HT-29 (cell line): ENCODE measurements at regions not wholly inside any gene's neighbourhood (a gene's known extent, or its start where the extent isn't known, plus 50 kb on each side); places are given as distances from the start of the nearest gene placed in this dataset.

Experiments used
- DNase-seq: peaks from one replicate; pipeline ENCODE4 v3.0.0-alpha.2; 2015; ENCODE audit warnings: low spot score

DNA sequence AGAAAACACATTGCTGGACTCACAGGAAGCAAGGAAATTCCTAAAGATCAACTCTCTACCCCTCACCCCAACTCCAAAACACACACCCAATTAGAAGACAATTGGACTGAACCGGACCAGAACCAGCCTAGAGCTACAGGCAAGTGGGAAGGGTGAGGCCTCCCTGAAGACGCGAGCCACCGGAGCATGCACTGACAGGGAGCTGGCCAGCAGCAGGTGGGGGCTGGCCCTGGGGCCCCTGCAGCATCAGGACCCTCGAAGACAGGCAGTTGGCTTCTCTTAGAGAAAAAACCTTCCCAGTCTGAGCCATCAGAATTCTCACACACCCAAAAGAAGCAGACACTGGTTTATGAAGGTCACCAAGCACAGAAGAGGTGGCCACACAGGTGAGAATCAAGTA, 209.5 kb upstream of the DIO3 start:
- no peak for DNase-seq

DNA sequence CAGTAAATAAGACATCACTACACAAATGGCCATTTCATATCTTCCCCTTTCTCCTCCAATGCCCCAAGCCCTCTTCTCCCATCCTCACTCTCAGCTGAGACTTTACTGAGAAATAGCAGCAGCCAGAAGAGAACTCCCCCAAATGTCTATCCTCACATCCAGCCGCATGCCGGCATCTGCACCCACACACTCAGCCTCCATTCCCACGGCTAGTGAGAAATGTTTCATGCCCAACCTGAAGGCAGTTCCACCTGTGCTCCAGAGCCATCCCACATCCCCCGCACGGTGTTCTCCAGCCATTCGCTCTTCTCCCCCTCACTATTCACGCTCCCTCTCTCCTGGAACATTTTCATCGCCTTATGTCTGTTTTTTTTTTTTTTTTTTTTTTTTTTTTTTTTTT, 208.7 kb upstream of the DIO3 start:
- DNase-seq: no peak

DNA sequence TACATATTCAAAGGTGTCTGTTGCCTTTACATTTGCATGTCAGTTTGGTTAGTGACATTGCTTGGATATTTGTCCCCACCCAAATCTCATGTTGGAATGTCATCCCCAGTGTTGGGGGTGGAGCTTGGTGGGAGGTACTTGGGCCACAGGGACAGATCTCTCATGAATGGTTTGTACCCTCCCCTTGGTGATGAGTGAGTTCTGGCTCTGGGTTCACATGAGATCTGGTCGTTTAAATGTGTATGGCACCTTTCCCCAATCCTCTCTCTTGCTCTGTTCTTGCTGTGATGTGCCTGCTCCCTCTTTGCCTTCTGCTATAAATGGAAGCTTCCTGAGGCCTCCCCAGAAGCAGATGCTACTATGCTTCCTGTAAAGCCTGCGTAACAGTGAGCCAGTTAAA, 207.9 kb upstream of the DIO3 start:
- no peak for DNase-seq

DNA sequence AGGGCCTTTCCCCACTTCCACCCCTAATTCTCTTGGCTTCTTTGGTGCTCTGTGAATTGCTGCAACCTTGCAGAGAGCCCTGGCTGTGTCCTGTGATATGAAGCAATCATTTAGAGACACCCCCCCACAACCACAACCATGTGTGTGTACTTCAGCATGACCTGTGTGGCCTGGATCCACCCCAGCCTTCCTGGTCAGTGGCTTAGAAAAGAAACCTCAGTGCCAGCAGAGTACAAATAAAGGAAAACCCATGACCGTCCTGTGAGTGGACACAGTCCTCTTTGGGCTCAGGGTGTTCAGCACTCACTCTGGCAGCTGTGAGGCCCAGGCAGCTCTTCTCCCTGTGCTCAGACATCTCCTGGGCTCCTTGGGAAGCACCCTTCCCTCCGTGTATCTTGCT, 206.6 kb upstream of the DIO3 start:
- DNase-seq: no peak

DNA sequence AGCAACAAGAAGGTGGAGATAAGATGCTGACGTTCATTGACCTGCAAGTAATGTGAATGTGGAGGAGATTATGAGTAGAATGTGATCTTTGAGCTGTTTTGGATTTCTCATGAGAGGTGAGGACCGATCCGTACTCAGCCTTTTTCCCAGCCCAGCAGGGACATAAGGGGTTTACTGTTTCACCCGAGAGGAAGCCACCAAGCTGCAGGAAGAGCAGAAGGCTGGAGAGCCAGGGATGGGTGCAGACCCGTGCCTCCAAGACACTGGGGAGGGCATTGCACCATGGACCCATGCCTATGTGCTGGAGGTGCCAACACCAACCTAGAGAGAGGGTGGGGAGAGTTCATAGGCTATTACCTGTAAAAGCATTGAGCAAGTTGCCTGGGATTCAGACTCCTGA, 206.0 kb upstream of the DIO3 start:
- DNase-seq: no peak

DNA sequence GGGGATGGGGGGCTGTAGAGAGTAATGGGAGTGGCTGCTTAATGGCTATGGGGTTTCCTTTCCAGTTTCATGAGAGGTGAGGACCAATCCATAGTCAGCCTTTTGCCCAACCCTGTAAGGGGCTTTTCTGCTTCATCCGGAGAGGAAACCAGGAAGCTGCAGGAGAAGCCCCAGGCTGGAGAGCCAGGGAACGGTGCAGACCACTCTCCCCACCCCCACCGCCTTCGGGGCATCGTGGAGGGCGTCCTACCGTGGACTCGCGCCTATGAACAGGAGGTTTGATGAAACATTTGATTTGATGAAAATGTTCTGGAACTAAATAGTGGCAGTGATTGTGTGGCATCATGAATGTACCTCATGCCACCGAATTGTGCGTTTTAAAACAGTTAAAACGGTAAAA, 204.3 kb upstream of the DIO3 start:
- DNase-seq: no peak

DNA sequence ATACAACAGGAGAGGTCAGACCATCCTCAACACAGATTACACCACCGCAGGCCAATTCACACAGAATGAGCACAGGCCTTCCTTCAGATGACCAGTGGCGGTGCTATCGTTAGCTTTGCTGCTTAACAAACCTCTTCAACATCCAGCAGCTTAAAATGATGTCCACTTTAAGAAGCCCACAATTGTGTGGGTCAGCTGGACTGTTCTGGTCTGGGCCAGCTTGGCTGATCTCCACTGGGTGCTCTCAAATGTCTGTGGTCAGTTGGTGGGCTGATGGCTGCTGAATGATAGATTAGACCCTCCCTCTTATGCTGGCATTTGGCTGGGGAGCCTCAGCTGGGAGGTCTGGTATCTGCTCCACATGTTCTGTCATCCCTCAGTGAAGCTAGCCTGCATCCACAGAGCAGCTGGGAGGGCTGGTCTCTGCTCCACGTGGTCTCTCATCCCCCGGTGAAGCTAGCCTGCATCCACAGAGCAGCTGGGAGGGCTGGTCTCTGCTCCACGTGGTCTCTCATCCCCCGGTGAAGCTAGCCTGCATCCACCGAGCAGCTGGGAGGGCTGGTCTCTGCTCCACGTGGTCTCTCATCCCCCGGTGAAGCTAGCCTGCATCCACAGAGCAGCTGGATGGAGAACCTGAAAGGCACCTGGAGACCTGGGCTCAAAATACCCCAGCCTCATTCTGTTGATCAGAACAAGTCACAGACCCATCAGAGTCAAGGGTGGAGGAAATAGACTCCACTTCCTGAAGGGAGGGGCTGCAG, 203.6 kb upstream of the DIO3 start:
- no peak for DNase-seq

DNA sequence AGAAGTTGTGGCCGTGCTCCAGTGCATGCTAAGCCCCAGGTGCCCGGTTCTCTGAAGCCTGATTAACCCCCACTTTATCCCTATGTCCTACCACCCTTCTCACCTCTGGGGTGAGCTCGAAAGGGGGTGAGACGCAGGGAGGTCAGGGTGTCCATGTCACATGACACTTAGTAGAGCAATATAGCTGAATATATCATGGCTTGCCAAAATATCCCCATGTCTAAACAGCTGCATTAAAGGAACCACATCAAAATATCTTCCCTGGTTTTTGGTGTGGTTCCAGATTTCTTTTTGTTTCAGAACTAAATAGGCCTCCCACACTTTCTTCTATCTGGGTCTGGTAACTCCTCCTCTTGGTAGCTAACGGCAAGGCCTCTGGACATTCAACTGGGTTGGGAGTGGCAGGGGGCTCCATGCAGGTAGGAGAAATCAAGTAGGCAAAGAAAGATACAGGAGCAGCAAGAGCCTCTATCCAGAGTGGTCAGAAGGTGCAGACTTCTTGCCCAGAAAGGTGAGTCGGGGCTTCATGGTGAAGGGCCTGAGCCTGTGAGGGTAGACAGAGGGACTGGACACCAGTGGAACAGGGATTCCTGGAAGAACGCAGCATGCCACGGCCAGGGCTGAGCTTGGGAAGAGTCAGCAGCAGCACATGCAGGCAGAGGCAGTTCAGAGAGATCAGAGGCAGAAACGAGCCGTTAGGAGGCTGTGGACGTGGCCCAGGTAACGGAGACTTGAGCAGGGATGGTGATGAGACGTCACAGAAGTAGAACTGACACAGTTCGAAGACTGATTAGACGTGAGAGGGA, 202.8 kb upstream of the DIO3 start:
- DNase-seq: no peak

DNA sequence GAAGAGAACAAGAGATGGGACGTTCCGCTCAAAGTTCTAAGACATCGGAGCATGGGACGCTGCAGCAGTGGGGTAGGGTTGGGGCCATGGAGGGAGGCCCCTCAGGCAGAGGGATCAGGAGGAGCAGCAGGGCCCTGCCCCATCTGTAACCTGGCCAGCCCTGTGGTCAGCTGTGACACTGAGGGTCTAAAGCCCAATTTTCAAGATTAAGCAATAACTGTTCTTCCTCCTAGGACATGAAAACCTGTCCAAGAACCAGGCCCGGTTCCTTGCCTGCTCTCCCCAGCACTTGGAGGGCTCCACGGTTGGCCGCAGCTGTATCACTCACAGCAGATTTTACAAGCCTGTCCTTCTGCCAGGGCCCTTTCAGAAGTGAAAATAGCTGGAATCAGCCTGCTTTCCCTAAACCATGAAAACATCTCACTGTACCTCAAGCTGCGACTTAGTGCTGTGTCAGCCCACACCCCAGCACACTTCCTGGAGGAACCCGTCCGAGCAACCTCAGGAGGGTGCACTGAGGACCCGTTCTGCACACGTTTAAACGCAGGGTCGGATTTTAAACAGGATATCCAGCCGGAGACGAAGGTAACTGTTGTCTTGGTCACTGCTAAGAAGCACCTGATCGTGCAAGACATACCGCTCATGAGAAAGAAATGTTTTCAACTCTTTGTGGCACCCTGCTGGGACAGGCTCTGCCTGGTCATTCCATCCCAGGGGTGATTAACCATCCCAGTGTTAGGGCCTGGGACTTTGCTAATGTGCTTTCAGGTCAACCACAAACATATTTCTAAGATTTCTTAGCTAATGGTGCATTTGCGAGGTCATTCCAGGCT, 201.9 kb upstream of the DIO3 start:
- no peak for DNase-seq

DNA sequence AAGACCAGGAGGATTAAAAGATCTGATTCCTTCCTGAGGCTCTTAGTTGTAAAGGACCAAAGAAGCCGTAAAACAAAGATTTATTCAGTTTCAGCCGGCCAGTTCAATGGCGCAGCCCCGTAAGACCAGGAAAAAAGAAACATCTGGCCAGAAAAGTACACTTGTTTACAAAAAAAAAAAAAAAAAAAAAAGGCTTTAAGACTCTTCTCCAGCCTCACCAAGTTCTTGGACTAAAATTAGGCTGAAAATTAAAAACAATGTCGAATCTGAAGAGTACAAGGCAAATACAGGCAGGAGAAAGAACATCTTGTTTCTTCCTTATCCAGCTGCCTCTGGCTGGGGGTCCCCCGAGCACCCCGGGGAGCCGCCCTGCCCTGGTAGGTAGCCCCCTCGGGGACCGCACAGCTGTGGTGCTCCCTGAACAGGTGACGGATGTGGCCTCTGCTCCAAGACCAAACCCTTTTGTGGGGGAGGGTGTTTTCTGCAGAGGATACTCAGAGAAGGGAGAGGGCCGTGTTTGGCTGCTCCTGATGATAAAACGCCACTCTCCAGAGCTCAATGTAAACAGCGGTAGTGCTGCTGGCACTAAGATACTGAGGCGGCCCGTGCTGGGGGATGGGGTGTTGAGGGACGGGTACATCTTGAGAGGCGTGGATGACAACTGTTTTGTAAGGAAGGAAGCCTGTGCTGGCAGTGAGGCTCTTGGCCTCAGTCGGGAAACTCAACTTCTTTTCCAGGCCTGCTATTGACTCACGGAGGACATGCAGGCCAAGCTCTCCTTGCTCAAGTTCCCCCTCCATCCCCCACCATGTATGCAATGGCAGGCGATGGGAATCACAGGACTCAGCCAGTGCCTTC, 201.0 kb upstream of the DIO3 start:
- DNase-seq: no peak

DNA sequence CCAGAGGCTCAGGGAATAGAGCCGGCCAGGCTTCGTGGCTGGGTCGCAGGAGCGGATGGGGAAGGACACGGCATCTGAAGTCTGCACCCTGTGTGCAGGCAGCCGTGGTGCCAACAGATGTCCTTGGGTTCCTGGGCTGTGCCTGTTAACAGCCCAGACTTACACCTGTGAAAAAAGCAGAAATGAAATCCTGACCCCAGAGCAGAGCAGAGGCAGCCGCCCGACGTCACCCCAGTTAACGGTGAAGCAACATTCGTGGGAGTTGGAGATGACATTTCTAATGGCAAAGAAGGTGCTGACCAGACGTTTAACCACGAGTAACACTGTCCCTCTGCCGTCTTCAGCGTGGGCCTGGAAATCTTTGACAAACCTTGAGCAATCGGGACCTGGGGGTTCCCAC, 200.3 kb upstream of the DIO3 start:
- DNase-seq: no peak

DNA sequence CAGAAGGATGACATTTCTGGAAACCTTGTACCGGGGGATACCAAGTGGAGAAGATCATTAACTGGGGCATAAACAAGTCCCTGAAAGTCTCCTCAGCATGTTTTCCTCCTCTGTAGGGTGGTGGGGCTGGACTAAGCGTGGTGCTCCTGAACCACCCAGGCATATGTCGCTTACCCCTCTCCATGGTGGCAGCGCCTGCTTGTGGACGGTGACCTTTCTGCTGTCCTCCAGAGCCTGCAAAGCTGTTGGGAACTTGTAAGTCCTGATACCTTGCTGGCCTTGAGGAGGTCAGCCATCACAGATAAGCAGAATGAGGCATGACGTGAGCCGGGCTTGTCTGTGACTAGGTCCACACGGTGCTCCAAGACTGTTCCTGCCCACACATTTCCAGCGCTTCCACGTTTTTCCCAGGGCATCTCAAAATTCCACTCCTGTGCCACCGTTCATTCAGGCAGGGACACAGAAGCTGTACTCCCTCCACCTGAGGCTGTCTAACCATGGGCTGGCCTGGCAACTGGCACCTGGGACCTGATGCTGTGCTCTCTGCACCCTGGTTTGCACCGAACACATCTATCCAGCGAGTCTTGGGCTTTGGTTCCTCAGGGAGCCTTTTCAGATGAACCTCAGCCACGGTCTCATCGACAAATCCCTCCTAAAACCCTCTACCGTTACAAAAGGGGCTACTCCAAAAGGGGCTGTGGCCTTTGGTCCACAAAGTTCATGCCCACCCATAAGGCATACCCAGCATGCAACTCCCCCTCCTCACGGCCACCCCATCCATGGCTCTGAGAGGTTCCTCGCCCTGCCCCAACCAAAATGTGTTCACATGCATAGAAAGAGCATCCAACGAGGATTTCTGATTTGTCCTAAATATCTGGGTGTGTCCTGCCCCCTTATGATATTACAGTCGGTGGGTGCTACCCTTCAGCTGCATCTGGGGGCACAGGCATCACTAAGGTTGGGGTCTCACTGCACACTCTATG, 199.6 kb upstream of the DIO3 start:
- DNase-seq: no peak

DNA sequence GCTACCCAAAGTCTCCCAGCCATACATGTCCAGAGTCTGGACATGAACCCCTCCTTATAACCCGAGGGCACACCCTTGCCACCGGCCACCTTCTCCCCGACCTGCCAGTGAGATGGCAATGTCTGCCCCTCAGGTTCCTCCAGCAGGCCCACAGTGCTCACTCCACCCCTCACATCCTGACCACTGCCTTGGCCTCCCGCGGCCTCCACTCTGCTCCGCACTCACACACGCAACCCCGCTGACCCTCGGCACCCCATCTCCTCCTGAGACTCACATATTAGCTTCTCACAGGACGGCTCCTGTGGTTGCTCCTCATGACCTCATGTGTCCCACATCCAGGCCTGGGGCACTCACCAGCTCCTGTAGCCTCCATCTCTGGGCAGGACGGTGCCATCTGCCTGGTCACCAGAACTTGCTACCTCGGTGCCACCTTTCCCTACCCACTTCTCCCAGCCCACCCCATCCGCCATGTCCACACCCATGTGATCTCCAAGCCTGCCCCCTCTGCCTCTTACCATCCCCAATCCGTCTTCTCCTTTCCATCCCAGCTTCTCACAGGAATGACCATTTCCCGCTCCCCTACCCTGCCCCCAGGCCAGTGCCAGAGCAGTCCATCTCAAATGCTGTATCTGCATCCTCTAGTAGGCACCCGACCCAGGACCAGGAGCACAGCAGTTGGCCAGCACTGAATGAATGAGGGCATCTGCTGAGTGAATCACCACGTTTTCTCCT, 198.6 kb upstream of the DIO3 start:
- DNase-seq: no peak

DNA sequence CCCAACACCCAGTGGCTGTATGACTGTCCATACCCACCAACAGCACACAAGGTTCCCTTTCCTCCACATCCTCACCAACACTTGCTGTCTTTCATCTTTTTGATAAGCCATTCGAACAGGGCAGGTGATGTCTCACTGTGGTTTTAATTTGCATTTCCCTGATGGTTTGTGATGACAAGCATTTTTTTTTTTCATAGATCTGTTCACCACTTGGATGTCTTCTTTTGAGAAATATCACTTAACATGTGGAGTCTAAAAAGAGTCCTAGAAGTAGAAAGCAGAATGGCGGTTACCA, 198.1 kb upstream of the DIO3 start:
- no peak for DNase-seq

DNA sequence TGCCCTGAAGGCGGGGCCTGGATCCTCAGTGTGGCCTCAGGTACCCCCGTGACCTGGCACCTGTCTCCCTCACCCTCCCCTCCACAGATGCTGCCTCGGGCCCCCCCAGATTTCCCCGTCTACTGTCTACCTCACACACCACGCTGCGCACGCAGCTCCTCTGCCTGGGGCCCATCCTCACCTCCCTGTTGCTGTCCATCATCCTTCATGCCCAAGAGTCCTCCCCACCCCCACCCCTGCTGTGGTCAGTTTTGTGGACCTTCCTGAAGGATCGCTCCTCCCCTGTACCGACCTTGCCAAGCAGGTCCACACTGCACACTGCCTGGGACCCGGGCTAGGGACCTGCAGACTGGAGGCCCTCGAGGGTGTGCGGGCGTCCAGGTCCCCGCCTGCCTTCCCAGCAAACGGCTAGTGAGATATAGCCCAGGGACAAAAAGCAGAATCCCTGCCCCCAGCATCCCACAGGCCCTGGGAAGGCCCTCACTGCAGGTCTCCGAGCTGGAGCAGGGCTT, 197.4 kb upstream of the DIO3 start:
- no peak for DNase-seq

DNA sequence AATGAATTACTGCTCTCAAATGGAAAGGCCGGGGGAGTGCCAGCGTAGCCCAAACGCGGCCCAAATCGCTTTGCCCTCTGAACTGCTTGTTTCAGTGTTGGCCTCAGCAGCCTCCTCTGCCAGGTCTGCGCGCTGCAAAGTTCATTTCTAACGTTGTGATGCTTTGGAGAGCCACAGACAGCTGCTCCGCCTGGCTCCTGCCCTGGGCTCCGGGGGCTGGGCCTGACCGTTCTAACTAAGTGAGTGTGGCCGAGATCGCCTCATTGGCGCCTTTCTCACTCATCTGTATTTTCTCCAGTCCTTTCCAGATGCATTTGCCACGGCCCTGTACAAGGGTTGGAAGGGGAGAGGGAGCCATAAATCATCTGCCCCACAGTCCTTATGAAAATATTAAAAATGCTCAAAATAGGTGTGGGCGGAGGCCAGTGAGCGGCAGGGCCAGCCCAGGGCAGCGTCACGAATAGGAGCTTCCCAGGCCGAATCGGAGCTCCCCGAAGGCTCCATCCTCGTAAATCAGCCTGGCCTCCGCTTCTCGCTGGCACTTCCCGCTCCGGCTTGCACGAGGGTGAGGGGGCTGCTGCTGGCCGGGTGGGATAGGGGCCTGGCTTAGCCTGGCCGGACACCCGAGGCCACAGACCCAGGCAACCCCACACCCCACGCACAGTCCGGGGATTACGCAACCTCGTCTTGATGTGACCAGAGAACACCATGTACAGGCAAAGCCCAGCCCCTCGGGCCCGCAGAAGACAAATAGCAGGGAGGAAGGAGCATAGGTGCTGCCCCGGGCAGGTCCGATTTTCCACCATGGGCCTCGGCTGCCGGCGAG, 196.6 kb upstream of the DIO3 start:
- no peak for DNase-seq

DNA sequence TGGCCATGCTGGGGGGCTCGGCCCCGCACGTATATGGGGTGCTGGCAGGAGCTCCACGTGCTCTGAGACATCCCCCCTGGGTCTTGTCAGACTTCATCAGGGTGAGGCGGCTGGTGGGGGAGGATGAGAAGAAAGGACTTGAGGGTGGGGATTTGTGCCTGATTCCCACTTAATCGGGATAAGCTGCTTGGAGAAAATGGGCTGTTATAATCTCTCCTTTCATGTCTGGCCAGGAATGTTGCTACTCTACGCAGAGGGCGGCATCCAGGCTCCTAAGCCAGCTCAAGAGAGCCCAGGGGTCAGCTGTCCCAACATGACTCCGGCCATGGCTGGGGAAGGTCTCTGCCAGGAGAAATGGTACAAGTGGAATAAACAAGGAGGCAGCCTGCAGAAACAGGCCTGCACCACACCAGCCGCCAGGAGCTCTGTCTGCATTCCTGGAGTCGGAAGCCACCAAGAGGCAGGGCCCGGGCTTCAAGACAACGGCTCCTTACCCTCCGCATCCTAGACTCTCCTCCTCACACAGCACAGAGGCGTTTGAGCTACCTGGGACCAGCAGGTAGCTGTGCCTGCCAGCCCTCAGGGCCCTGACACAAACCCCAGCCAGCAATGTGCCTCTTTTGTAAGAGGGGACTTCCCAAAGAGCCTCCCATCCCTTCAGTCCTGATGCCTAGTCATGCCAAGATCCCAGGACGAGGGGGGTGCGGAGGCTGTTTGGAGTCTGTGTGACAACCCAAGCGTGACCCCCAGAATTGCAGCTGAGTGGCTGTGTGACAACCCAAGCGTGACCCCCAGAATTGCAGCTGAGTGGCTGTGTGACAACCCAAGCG, 195.8 kb upstream of the DIO3 start:
- DNase-seq: no peak
